ENCODE measurements at regions not wholly inside any gene's neighbourhood (a gene's known extent, or its start where the extent isn't known, plus 50 kb on each side); places are given as distances from the start of the nearest gene placed in this dataset.

- POLR2A ChIA-PET (ENCODE audit: unreplicated experiment): no interaction called here
- no peak overlapping the region for H2BK5ac ChIP-seq (ENCODE audit: low read depth, low read length, poor library complexity, severe bottlenecking)
- no peak overlapping the region for H3K4me2 ChIP-seq (ENCODE audit: low read depth, low read length)
- H2BK15ac ChIP-seq (ENCODE audit: low read depth, low read length): no peak overlapping the region
- no peaks in the 10 kb centered on the region for H3K27me3 ChIP-seq (ENCODE audit: control insufficient read depth, insufficient read depth, low read length)
- no peak overlapping the region for H3K9ac ChIP-seq (ENCODE audit: low read depth, low read length)
- H2AK5ac ChIP-seq (ENCODE audit: low read depth, low read length): no peak overlapping the region
- H3K14ac ChIP-seq (replicated peaks; ENCODE audit: low read depth, low read length): no peak overlapping the region
- H3K27ac ChIP-seq (ENCODE audit: insufficient read depth, low read length): no peak overlapping the region
- no peak overlapping the region for H3K4ac ChIP-seq (ENCODE audit: low read depth, low read length)
- H4K91ac ChIP-seq (ENCODE audit: insufficient read depth, low read depth, low read length): no peak overlapping the region
- WGBS, 2 experiments (ENCODE audit: extremely low coverage in 2 of 2, insufficient read length in 1 of 2): no CpG with 5 or more reads among the region's 2 CpGs
- peak; percentile 29 for DNase-seq
- H4K5ac ChIP-seq (ENCODE audit: low read depth, low read length): no peak overlapping the region
- H3K56ac ChIP-seq (ENCODE audit: extremely low read depth, insufficient read depth, low read length): no peak overlapping the region
- in situ Hi-C loops (cut with MboI; ENCODE audit: low sequenced_read_pairs) (no loop called here), dilution Hi-C loops (cut with HindIII; ENCODE audit: low sequenced_read_pairs, unreplicated experiment) (no loop called here), intact Hi-C loops (cut with micrococcal nuclease) (no loop called here)
- no peaks in the 10 kb centered on the region for H3K9me1 ChIP-seq (ENCODE audit: insufficient read depth, low read length)
- H2BK120ac ChIP-seq (ENCODE audit: low read depth, low read length): no peak overlapping the region
- no peaks in the 10 kb centered on the region for H3K36me3 ChIP-seq (ENCODE audit: control insufficient read depth, insufficient read depth, low read length)
- no peak overlapping the region for H3K4me3 ChIP-seq (ENCODE audit: insufficient read depth, low read depth, low read length)
- no peaks in the 10 kb centered on the region for H3K4me1 ChIP-seq (ENCODE audit: control insufficient read depth, insufficient read depth, low read length)
- no peak overlapping the region for H2AFZ ChIP-seq (replicated peaks; ENCODE audit: low read length, poor library complexity)
- H4K8ac ChIP-seq (ENCODE audit: low read depth in 2 of 2, low read length in 2 of 2): no peak overlapping the region
- no peak for ATAC-seq (ENCODE audit: low read depth)
- TF ChIP-seq RCOR1 (IDR thresholded peaks at IDR 0.05; ENCODE audit: insufficient replicate concordance, low read length) (no peak), BHLHE40 (IDR thresholded peaks at IDR 0.05; ENCODE audit: low read depth, low read length) (no peak), CTCF (conservative IDR thresholded peaks at IDR 0.05; ENCODE audit: low read depth, low read length) (no peak), USF2 (IDR thresholded peaks at IDR 0.05; ENCODE audit: low read depth, low read length) (no peak), CHD1 (IDR thresholded peaks at IDR 0.05; ENCODE audit: low read depth, low read length) (no peak), FOS (IDR thresholded peaks at IDR 0.05; ENCODE audit: low read depth, low read length) (no peak), RAD21 (IDR thresholded peaks at IDR 0.05; ENCODE audit: low read length) (no peak), NFE2L2 (IDR thresholded peaks at IDR 0.05; ENCODE audit: low read depth, low read length) (no peak), MAFK (IDR thresholded peaks at IDR 0.05; ENCODE audit: low read depth, low read length) (no peak), MXI1 (IDR thresholded peaks at IDR 0.05; ENCODE audit: borderline replicate concordance, low read depth, low read length) (no peak), CEBPB (IDR thresholded peaks at IDR 0.05; ENCODE audit: low read depth, low read length) (no peak), MAZ (IDR thresholded peaks at IDR 0.05; ENCODE audit: borderline replicate concordance, low read depth, low read length) (no peak), POLR2A (IDR thresholded peaks at IDR 0.05; ENCODE audit: low read depth, low read length) (no peak), RFX5 (IDR thresholded peaks at IDR 0.05; ENCODE audit: low read depth, low read length) (no peak), SMC3 (IDR thresholded peaks at IDR 0.05; ENCODE audit: low read depth, low read length) (no peak), ELK1 (IDR thresholded peaks at IDR 0.05; ENCODE audit: borderline replicate concordance, low read depth, low read length) (no peak)
- CTCF ChIA-PET: interaction anchor here (0.6 kb wide), 1 partner anchor 69 kb away, joined by 3 read pairs; no protein-coding TSS in a partner anchor
- H3K18ac ChIP-seq (ENCODE audit: low read depth, low read length): no peak overlapping the region
- no peak overlapping the region for H3K23ac ChIP-seq (ENCODE audit: low read depth, low read length)
- BruUV-seq (replicated peaks): no TSS peak
- no peaks in the 10 kb centered on the region for H4K20me1 ChIP-seq (ENCODE audit: insufficient read depth, low read length)
- H3K79me1 ChIP-seq (ENCODE audit: low read depth in 1 of 2, low read length in 2 of 2): no peaks in the 10 kb centered on the region
- no peak overlapping the region for H2BK20ac ChIP-seq (ENCODE audit: low read depth, low read length)
- no peaks in the 10 kb centered on the region for H3K9me3 ChIP-seq (ENCODE audit: control insufficient read depth, insufficient read depth, low read length)
- no peak overlapping the region for H2AK9ac ChIP-seq (replicated peaks; ENCODE audit: low read depth, low read length, poor library complexity)
Observed at GRCh38 chr3:135869439-135870105, 96.0 kb upstream of the PPP2R3A start.
